ENCODE measurements at regions not wholly inside any gene's neighbourhood (a gene's known extent, or its start where the extent isn't known, plus 50 kb on each side); places are given as distances from the start of the nearest gene placed in this dataset.
"Not testable (repeated sequence)": the region's sequence is repeated elsewhere in the genome, so short reads cannot be mapped to it uniquely, and the experiment has no call there.

DNA sequence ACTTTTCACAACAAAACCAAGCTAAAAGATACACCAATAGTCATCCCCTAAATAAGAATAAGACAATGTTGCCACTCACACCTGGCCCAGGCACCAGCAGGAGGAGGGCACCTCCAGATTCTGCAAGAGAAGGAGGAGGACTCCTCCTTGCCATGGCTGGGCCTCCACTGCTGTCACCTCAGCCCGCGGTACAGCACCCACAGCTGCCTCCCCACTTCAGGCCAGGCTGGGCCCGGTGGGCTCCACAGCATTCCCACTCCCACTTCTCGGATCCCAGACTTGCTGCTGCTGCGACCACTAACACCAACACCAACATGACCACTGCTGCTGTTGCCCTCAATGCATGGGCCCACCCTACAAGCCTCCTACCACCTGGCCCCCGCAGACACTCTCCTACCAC lies 95.3 kb upstream of the POTED start:
- H3K9me3 Mint-ChIP-seq (ENCODE audit: low read depth); POLR2A ChIA-PET; intact Hi-C loops (cut with DNase I, micrococcal nuclease); H3K27ac Mint-ChIP-seq; ATAC-seq; H3K36me3 Mint-ChIP-seq (ENCODE audit: low read depth); DNase-seq; CTCF ChIA-PET; H3K4me1 Mint-ChIP-seq; H3K27me3 Mint-ChIP-seq; H3K4me3 Mint-ChIP-seq: not testable (repeated sequence)

DNA sequence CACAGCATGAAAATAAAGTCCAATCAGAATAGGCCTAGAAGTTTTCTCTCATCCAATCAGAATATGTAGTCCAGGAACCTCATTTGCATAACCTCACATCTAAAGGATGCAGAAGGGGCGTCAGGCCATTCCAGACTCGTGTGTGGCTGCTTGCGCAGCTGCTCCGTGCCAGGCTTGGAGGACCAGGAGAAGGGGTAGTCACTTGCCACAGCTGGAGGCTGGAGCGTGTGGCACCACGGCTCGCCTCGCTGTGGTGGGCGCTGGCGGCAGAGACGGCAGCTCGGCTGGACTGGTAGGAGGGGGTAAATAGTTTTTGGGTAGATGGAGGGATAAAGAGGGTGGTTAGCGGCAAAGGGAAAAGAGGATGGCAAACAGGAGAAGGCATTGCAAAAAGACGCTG lies 93.6 kb upstream of the POTED start:
- CTCF ChIA-PET; DNase-seq; H3K4me1 Mint-ChIP-seq; intact Hi-C loops (cut with DNase I, micrococcal nuclease); H3K4me3 Mint-ChIP-seq; POLR2A ChIA-PET; H3K27ac Mint-ChIP-seq; H3K9me3 Mint-ChIP-seq (ENCODE audit: low read depth); ATAC-seq; H3K27me3 Mint-ChIP-seq; H3K36me3 Mint-ChIP-seq (ENCODE audit: low read depth): not testable (repeated sequence)

GRCh38 chr21:13519971-13520370 lies 89.6 kb upstream of the POTED start:
- H3K9me3 Mint-ChIP-seq (ENCODE audit: low read depth); ATAC-seq; H3K4me1 Mint-ChIP-seq; intact Hi-C loops (cut with DNase I, micrococcal nuclease); H3K36me3 Mint-ChIP-seq (ENCODE audit: low read depth); H3K27me3 Mint-ChIP-seq; CTCF ChIA-PET; POLR2A ChIA-PET; H3K27ac Mint-ChIP-seq; DNase-seq; H3K4me3 Mint-ChIP-seq: not testable (repeated sequence)

DNA sequence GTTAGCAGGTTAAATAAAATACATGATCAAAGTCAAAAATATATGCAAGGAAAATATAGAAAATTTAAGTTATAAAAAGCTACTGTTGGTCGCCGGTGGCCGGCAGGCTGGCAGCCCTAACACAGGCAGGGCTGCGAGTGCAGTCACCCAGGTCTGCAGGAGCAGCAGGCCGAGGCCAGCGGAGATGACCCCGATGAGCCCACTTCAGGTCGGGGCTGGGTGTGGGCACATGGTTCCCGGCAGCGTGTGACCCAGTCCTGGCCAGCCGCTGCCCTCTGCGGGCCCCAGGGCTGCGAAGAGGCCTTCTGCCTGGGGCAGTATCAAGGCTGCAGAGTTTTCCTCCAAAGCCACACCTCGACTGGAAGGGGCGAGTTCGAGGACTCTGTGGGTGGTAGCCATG lies 84.6 kb upstream of the POTED start:
- DNase-seq; H3K4me1 Mint-ChIP-seq; H3K27me3 Mint-ChIP-seq; H3K27ac Mint-ChIP-seq; POLR2A ChIA-PET; H3K36me3 Mint-ChIP-seq (ENCODE audit: low read depth); H3K4me3 Mint-ChIP-seq; ATAC-seq; intact Hi-C loops (cut with DNase I, micrococcal nuclease); H3K9me3 Mint-ChIP-seq (ENCODE audit: low read depth); CTCF ChIA-PET: not testable (repeated sequence)

DNA sequence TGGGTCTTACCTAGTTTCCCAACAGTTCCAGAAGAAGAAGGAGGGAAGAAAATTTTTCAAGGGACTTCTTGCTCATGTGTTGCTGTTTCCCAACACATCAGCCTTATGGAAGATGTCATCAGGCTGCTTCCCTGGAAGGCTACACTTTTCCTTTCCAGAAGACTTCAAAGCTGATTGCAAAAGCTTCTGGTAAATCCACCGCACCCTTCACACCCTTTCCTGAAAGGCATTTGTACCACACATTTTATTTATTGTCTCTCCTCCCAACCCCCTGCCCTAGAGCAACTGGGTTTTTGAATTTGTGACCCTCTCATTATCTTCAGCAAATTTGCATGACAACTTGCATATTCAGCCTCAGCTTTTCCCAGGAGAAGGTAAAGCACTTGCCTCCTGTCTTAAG lies 80.5 kb upstream of the POTED start:
- H3K4me1 Mint-ChIP-seq; H3K9me3 Mint-ChIP-seq (ENCODE audit: low read depth); H3K27me3 Mint-ChIP-seq; DNase-seq; CTCF ChIA-PET; H3K27ac Mint-ChIP-seq; POLR2A ChIA-PET; intact Hi-C loops (cut with DNase I, micrococcal nuclease); ATAC-seq; H3K4me3 Mint-ChIP-seq; H3K36me3 Mint-ChIP-seq (ENCODE audit: low read depth): not testable (repeated sequence)

DNA sequence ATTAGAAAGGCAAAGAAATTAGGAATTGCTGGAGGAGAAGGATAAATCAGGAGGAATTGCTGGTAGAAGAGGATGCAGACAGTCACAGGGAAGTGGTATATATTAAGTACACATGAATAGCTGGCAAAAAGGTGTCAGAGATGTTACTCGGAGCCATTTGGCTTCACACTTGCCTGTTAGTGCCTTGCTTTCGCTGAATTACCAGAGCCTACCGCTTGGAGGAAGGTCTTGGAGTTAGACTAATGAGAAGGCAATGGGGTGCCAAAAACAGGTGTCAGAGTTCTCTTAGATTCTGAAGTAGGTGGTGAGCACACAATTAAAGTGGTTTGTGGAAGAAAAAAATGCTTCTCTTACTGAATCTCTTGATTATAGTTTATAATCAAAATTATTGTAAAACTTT lies 79.9 kb upstream of the POTED start:
- H3K4me3 Mint-ChIP-seq; H3K36me3 Mint-ChIP-seq (ENCODE audit: low read depth); CTCF ChIA-PET; H3K9me3 Mint-ChIP-seq (ENCODE audit: low read depth); intact Hi-C loops (cut with DNase I, micrococcal nuclease); ATAC-seq; DNase-seq; H3K27me3 Mint-ChIP-seq; H3K27ac Mint-ChIP-seq; H3K4me1 Mint-ChIP-seq; POLR2A ChIA-PET: not testable (repeated sequence)

DNA sequence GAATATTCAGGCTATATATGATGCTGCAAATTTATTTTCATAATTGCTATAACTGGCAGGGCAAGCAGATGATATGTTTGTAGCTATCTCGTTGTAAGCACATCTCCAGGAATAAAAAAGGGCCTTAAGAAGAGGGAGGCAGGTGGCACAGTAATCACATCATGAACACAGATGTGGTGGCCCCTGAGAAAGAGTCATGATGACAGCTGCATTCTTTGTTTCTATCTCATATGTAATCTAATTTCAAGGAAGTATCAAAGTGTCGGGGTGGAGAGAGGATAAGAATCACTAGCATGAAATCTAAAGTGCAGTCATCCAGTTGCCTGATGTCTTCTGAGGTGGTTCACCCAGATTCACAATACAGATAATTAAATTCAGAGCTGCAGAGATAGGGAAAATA lies 78.9 kb upstream of the POTED start:
- not testable (repeated sequence) for ATAC-seq

DNA sequence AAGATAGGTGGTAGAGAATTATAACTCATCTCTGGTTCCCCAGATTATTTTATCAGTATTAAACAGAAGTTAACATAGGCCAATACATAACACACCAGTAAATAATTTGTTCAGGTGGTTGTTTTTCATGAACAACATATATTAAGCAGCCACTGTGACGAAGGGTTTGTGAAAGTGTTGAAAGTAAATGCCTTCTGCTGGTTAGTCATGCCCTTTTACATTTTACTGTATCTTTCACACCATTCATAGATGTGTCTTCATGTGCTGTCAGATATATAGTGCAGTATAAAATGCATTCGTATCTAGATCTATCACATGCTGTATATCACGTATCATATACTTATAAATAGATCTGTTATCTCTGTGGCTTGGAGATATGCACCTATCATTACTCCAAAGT lies 66.1 kb upstream of the POTED start:
- ATAC-seq; H3K4me3 Mint-ChIP-seq; H3K27ac Mint-ChIP-seq; CTCF ChIA-PET; H3K27me3 Mint-ChIP-seq; intact Hi-C loops (cut with DNase I, micrococcal nuclease); POLR2A ChIA-PET; H3K36me3 Mint-ChIP-seq (ENCODE audit: low read depth); DNase-seq: not testable (repeated sequence)
- Mint-ChIP-seq H3K4me1 (peaks cover 13% of the 10 kb centered on the region), H3K9me3 (ENCODE audit: low read depth) (peaks cover 11% of the 10 kb centered on the region)

More for the DNA sequence above, 78.9 kb upstream of the POTED start:
- H3K36me3 Mint-ChIP-seq (ENCODE audit: low read depth); CTCF ChIA-PET; H3K4me3 Mint-ChIP-seq; H3K27ac Mint-ChIP-seq; H3K4me1 Mint-ChIP-seq; H3K9me3 Mint-ChIP-seq (ENCODE audit: low read depth); intact Hi-C loops (cut with DNase I, micrococcal nuclease); DNase-seq; POLR2A ChIA-PET; H3K27me3 Mint-ChIP-seq: not testable (repeated sequence)

DNA sequence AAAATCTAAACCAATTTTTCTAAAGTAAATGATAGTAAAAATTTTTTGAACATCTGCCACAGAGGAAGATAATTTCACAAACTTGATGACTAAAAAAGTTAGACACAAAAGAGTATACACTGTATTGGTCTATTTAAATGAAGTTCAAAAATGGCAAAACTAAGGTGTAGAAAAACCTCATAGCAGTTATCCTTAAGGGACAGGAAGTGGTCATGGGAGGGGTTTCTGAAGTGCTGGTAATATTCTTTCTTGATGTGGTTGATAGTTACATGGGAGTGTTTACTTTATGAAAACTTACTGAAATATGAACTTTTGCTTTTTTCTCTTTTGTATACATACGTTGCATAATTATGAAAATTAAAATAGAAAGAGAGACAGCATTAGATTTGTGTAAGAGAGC lies 64.1 kb upstream of the POTED start:
- H3K36me3 Mint-ChIP-seq (ENCODE audit: low read depth); H3K27me3 Mint-ChIP-seq; H3K27ac Mint-ChIP-seq; POLR2A ChIA-PET; H3K4me3 Mint-ChIP-seq; CTCF ChIA-PET; DNase-seq; H3K9me3 Mint-ChIP-seq (ENCODE audit: low read depth); intact Hi-C loops (cut with DNase I, micrococcal nuclease): not testable (repeated sequence)
- peaks cover 15% of the 10 kb centered on the region for H3K4me1 Mint-ChIP-seq
- peak; percentile 74 for ATAC-seq

Data from activated CD4-positive, alpha-beta T cell treated with anti-CD3 and anti-CD28 coated beads for 36 hours (primary cell).